Stimulated activated effector memory CD8-positive, alpha-beta T cell treated with anti-CD3 and anti-CD28 coated beads, Interleukin-12 subunit alpha, Interleukin-12 subunit beta, amount 100 ng/mL, for 72 hours (primary cell): ENCODE measurements at regions not wholly inside any gene's neighbourhood (a gene's known extent, or its start where the extent isn't known, plus 50 kb on each side); places are given as distances from the start of the nearest gene placed in this dataset.
"Not testable (repeated sequence)": the region's sequence is repeated elsewhere in the genome, so short reads cannot be mapped to it uniquely, and the experiment has no call there.

Source experiments
- ATAC-seq: fragments of 150-1000 bp; cut with Tn5 transposase; 2 replicates; pipeline ENCODE4 v1.10.0; 2021
- DNase-seq, 2 donors: peaks; one replicate each; pipeline ENCODE4 v3.0.0; 2021 to 2022; ENCODE audit warnings: low spot score in 2 of 2
- H3K27ac Mint-ChIP-seq: one replicate; pipeline ENCODE4 v1.8.0; 2022; ENCODE audit warnings: mild to moderate bottlenecking, mixed read lengths
- H3K36me3 Mint-ChIP-seq: one replicate; pipeline ENCODE4 v1.8.0; 2022; ENCODE audit warnings: mild to moderate bottlenecking, mixed read lengths
- H3K4me1 Mint-ChIP-seq: one replicate; pipeline ENCODE4 v1.8.0; 2022; ENCODE audit warnings: mixed read lengths
- H3K4me3 Mint-ChIP-seq: one replicate; pipeline ENCODE4 v1.8.0; 2022; ENCODE audit warnings: mild to moderate bottlenecking, mixed read lengths
- H3K9me3 Mint-ChIP-seq: one replicate; pipeline ENCODE4 v1.8.0; 2022; ENCODE audit warnings: mixed read lengths

GRCh38 chrX:66110112-66110511 lies 53.9 kb upstream of the HEPH start:
- no peak overlapping the region for H3K27ac Mint-ChIP-seq
- H3K4me1 Mint-ChIP-seq = no peaks in the 10 kb centered on the region
- no peaks in the 10 kb centered on the region for H3K36me3 Mint-ChIP-seq
- DNase-seq = no peak
- no peaks in the 10 kb centered on the region for H3K9me3 Mint-ChIP-seq
- ATAC-seq = no peak
- H3K4me3 Mint-ChIP-seq = no peak overlapping the region

GRCh38 chrX:66107860-66108259 lies 56.2 kb upstream of the HEPH start:
- ATAC-seq, H3K27ac Mint-ChIP-seq, H3K4me3 Mint-ChIP-seq, DNase-seq, H3K36me3 Mint-ChIP-seq, H3K9me3 Mint-ChIP-seq, H3K4me1 Mint-ChIP-seq: not testable (repeated sequence)

DNA sequence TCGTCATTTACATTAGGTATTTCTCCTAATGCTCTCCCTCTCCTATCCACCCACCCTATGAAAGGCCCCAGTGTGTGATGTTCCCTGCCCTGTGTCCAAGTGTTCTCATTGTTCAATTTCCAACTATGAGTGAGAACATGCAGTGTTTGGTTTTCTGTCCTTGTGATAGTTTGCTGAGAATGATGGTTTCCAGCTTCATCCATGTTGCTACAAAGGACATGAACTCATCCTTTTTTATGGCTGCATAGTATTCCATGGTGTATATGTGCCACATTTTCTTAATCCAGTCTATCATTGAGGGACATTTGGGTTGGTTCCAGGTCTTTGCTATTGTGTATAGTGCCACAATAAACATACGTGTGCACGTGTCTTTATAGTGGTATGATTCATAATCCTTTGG lies 61.6 kb upstream of the HEPH start:
- H3K27ac Mint-ChIP-seq, ATAC-seq, H3K4me3 Mint-ChIP-seq, H3K9me3 Mint-ChIP-seq, DNase-seq, H3K4me1 Mint-ChIP-seq, H3K36me3 Mint-ChIP-seq: not testable (repeated sequence)

- Mint-ChIP-seq H3K4me1 (no peaks in the 10 kb centered on the region), H3K36me3 (no peaks in the 10 kb centered on the region), H3K27ac (no peak overlapping the region), H3K9me3 (no peaks in the 10 kb centered on the region), H3K4me3 (no peak overlapping the region)
- no peak for DNase-seq
- ATAC-seq = peak; percentile 55
Observed at GRCh38 chrX:66098162-66098561, 58.3 kb upstream of the VSIG4 start.

GRCh38 chrX:66096987-66097386 lies 57.1 kb upstream of the VSIG4 start:
- ATAC-seq = not testable (repeated sequence)

GRCh38 chrX:66090004-66090403 lies 50.1 kb upstream of the VSIG4 start:
- ATAC-seq, H3K36me3 Mint-ChIP-seq, DNase-seq, H3K4me1 Mint-ChIP-seq, H3K27ac Mint-ChIP-seq, H3K4me3 Mint-ChIP-seq, H3K9me3 Mint-ChIP-seq: not testable (repeated sequence)

More at GRCh38 chrX:66096987-66097386, 57.1 kb upstream of the VSIG4 start:
- not testable (repeated sequence) for H3K27ac Mint-ChIP-seq, H3K4me3 Mint-ChIP-seq, DNase-seq, H3K36me3 Mint-ChIP-seq, H3K9me3 Mint-ChIP-seq, H3K4me1 Mint-ChIP-seq
